Hepatocyte (in vitro differentiated cells): ENCODE measurements at regions not wholly inside any gene's neighbourhood (a gene's known extent, or its start where the extent isn't known, plus 50 kb on each side); places are given as distances from the start of the nearest gene placed in this dataset.

Experiments used
- EZH2 ChIP-seq: fragments of 200-600 bp; sonication (generic); IDR thresholded peaks from 2 replicates; pipeline ENCODE4 v1.6.1; 2016; ENCODE audit warnings: antibody characterized with exemption, mild to moderate bottlenecking, borderline replicate concordance
- TF ChIP-seq, protein P1 (sequence below): fragments of 200-600 bp; sonication (generic); IDR thresholded peaks from 2 replicates; pipeline ENCODE4 v1.5.1; 2016; ENCODE audit warnings: antibody characterized with exemption, mild to moderate bottlenecking; ENCODE audit not compliant: poor library complexity

GRCh38 chr20:60652046-60652445 is 600.0 kb upstream of the CDH4 start:
- TF ChIP-seq, protein P1, sequence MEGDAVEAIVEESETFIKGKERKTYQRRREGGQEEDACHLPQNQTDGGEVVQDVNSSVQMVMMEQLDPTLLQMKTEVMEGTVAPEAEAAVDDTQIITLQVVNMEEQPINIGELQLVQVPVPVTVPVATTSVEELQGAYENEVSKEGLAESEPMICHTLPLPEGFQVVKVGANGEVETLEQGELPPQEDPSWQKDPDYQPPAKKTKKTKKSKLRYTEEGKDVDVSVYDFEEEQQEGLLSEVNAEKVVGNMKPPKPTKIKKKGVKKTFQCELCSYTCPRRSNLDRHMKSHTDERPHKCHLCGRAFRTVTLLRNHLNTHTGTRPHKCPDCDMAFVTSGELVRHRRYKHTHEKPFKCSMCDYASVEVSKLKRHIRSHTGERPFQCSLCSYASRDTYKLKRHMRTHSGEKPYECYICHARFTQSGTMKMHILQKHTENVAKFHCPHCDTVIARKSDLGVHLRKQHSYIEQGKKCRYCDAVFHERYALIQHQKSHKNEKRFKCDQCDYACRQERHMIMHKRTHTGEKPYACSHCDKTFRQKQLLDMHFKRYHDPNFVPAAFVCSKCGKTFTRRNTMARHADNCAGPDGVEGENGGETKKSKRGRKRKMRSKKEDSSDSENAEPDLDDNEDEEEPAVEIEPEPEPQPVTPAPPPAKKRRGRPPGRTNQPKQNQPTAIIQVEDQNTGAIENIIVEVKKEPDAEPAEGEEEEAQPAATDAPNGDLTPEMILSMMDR, result no peak
- TF ChIP-seq EZH2, result no peak
